OCI-LY1 (cell line): ENCODE measurements at regions not wholly inside any gene's neighbourhood (a gene's known extent, or its start where the extent isn't known, plus 50 kb on each side); places are given as distances from the start of the nearest gene placed in this dataset.

Source experiments
- H2AFZ ChIP-seq: fragments of 200-600 bp; sonication (generic), shearing (Covaris generic); 2 replicates; pipeline ENCODE4 v1.6.0; 2014; ENCODE audit warnings: antibody characterized with exemption, mild to moderate bottlenecking, low read length
- H3F3A ChIP-seq: fragments of 200-600 bp; sonication (generic), shearing (Covaris generic); 2 replicates; pipeline ENCODE4 v1.6.0; 2014; ENCODE audit warnings: mild to moderate bottlenecking, antibody characterized with exemption, low read length, moderate library complexity; ENCODE audit not compliant: insufficient read depth
- H3K27ac ChIP-seq: fragments of 200-600 bp; sonication (generic); 2 replicates; pipeline ENCODE4 v1.5.1; 2014; ENCODE audit warnings: low read length, mixed run types, mild to moderate bottlenecking, low read depth; ENCODE audit not compliant: poor library complexity, severe bottlenecking
- H3K27me3 ChIP-seq: fragments of 200-600 bp; sonication (generic); 2 replicates; pipeline ENCODE4 v1.6.0; 2014; ENCODE audit warnings: antibody characterized with exemption, mild to moderate bottlenecking, low read length, moderate library complexity; ENCODE audit not compliant: insufficient read depth
- H3K36me3 ChIP-seq: fragments of 200-600 bp; sonication (generic); 2 replicates; pipeline ENCODE4 v1.6.1; 2014; ENCODE audit warnings: mild to moderate bottlenecking, antibody characterized with exemption, low read length, moderate library complexity, mixed read lengths; ENCODE audit not compliant: insufficient read depth
- H3K4me1 ChIP-seq: fragments of 200-600 bp; sonication (generic); 2 replicates; pipeline ENCODE4 v1.5.1; 2014; ENCODE audit warnings: mild to moderate bottlenecking, low read length, moderate library complexity; ENCODE audit not compliant: insufficient read depth, severe bottlenecking
- H3K4me2 ChIP-seq: fragments of 200-600 bp; sonication (generic), shearing (Covaris generic); 2 replicates; pipeline ENCODE4 v1.6.1; 2014; ENCODE audit warnings: low read length
- H3K4me3 ChIP-seq: fragments of 200-600 bp; sonication (generic); 2 replicates; pipeline ENCODE4 v1.5.1; 2014; ENCODE audit warnings: low read length, low read depth, mild to moderate bottlenecking, mixed read lengths; ENCODE audit not compliant: poor library complexity, severe bottlenecking
- H3K79me2 ChIP-seq: fragments of 200-600 bp; shearing (Covaris generic); 2 replicates; pipeline ENCODE4 v1.6.1; 2016; ENCODE audit warnings: mixed run types, low read length, mixed read lengths; ENCODE audit not compliant: insufficient read depth
- H3K9ac ChIP-seq: fragments of 200-600 bp; sonication (generic), shearing (Covaris generic); 2 replicates; pipeline ENCODE4 v1.6.1; 2014; ENCODE audit warnings: mild to moderate bottlenecking, low read length, mixed read lengths
- H3K9me2 ChIP-seq: fragments of 200-600 bp; sonication (generic), shearing (Covaris generic); 2 replicates; pipeline ENCODE4 v1.6.1; 2014; ENCODE audit warnings: low read depth, mild to moderate bottlenecking, low read length, mixed read lengths
- H3K9me3 ChIP-seq: fragments of 200-600 bp; shearing (Covaris generic); 2 replicates; pipeline ENCODE4 v1.6.1; 2014; ENCODE audit warnings: low read length, mixed read lengths
- H4K20me1 ChIP-seq: fragments of 200-600 bp; sonication (generic), shearing (Covaris generic); 2 replicates; pipeline ENCODE4 v1.6.0; 2016; ENCODE audit warnings: mild to moderate bottlenecking, low read length; ENCODE audit not compliant: insufficient read depth
- EZH2 ChIP-seq: fragments of 200-600 bp; sonication (generic), shearing (Covaris generic); IDR thresholded peaks from 2 replicates; pipeline ENCODE4 v1.8.0; 2017; ENCODE audit warnings: borderline replicate concordance, mixed run types, mild to moderate bottlenecking, antibody characterized with exemption, low read length, moderate library complexity, mixed read lengths
- TF ChIP-seq, protein P1 (sequence below): fragments of 200-600 bp; sonication (generic), shearing (Covaris generic); IDR thresholded peaks from 2 replicates; pipeline ENCODE4 v1.5.1; 2017; ENCODE audit warnings: mild to moderate bottlenecking, antibody characterized with exemption, low read length, moderate library complexity, mixed read lengths

GRCh38 chr13:88925954-88926353 lies 1254.8 kb downstream of the SLITRK5 start:
- no peaks in the 10 kb centered on the region for H3F3A ChIP-seq
- no peaks in the 10 kb centered on the region for H3K79me2 ChIP-seq
- no peak overlapping the region for H3K4me3 ChIP-seq
- no peaks in the 10 kb centered on the region for H3K36me3 ChIP-seq
- no peaks in the 10 kb centered on the region for H3K9me3 ChIP-seq
- no peak for TF ChIP-seq EZH2
- TF ChIP-seq, protein P1, sequence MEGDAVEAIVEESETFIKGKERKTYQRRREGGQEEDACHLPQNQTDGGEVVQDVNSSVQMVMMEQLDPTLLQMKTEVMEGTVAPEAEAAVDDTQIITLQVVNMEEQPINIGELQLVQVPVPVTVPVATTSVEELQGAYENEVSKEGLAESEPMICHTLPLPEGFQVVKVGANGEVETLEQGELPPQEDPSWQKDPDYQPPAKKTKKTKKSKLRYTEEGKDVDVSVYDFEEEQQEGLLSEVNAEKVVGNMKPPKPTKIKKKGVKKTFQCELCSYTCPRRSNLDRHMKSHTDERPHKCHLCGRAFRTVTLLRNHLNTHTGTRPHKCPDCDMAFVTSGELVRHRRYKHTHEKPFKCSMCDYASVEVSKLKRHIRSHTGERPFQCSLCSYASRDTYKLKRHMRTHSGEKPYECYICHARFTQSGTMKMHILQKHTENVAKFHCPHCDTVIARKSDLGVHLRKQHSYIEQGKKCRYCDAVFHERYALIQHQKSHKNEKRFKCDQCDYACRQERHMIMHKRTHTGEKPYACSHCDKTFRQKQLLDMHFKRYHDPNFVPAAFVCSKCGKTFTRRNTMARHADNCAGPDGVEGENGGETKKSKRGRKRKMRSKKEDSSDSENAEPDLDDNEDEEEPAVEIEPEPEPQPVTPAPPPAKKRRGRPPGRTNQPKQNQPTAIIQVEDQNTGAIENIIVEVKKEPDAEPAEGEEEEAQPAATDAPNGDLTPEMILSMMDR, result no peak
- H3K4me2 ChIP-seq, result no peak overlapping the region
- no peak overlapping the region for H3K9ac ChIP-seq
- H4K20me1 ChIP-seq, result no peaks in the 10 kb centered on the region
- H2AFZ ChIP-seq, result no peak overlapping the region
- no peaks in the 10 kb centered on the region for H3K9me2 ChIP-seq
- H3K27me3 ChIP-seq, result no peaks in the 10 kb centered on the region
- H3K27ac ChIP-seq, result no peak overlapping the region
- H3K4me1 ChIP-seq, result no peaks in the 10 kb centered on the region

GRCh38 chr13:88926890-88927502 lies 1255.8 kb downstream of the SLITRK5 start:
- Histone ChIP-seq H3K9me3 (no peaks in the 10 kb centered on the region), H3F3A (no peaks in the 10 kb centered on the region), H3K4me3 (no peak overlapping the region), H3K27me3 (no peaks in the 10 kb centered on the region), H4K20me1 (no peaks in the 10 kb centered on the region), H3K36me3 (no peaks in the 10 kb centered on the region), H3K27ac (no peak overlapping the region), H2AFZ (no peak overlapping the region), H3K9me2 (no peaks in the 10 kb centered on the region), H3K4me1 (no peaks in the 10 kb centered on the region), H3K4me2 (no peak overlapping the region), H3K9ac (no peak overlapping the region), H3K79me2 (no peaks in the 10 kb centered on the region)
- no peak for TF ChIP-seq EZH2
- TF ChIP-seq, protein P1, result no peak

DNA sequence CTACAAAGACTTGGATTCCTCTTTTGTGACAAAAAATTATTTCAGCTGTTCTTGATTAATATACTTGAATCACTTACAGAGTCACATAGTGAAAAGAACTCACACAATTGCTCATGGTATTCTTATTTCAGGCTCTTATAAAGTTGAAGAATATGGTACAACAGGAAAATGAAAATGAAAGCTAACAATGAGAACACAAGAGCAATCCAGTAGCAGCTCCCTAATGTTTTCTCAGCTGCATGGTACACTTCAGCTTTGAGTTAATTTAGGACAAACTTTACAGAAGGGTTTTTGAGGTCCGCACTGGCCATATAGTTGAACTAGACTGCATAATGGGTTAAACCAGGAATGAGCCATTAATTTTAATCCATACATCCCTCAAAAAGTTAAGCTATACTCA lies 1261.8 kb downstream of the SLITRK5 start:
- H3K27ac ChIP-seq, result no peak overlapping the region
- no peaks in the 10 kb centered on the region for H3K9me3 ChIP-seq
- no peak overlapping the region for H2AFZ ChIP-seq

More for the DNA sequence above, 1261.8 kb downstream of the SLITRK5 start:
- H3F3A ChIP-seq, result no peaks in the 10 kb centered on the region
- no peaks in the 10 kb centered on the region for H3K36me3 ChIP-seq
- H3K27me3 ChIP-seq, result no peaks in the 10 kb centered on the region
- no peak overlapping the region for H3K4me2 ChIP-seq
- H3K4me1 ChIP-seq, result no peaks in the 10 kb centered on the region
- H3K79me2 ChIP-seq, result no peaks in the 10 kb centered on the region
- H3K9ac ChIP-seq, result no peak overlapping the region
- TF ChIP-seq, protein P1, result no peak
- TF ChIP-seq EZH2, result no peak
- no peaks in the 10 kb centered on the region for H4K20me1 ChIP-seq
- no peak overlapping the region for H3K4me3 ChIP-seq
- H3K9me2 ChIP-seq, result no peaks in the 10 kb centered on the region
